ENCODE measurements at regions not wholly inside any gene's neighbourhood (a gene's known extent, or its start where the extent isn't known, plus 50 kb on each side); places are given as distances from the start of the nearest gene placed in this dataset.

DNA sequence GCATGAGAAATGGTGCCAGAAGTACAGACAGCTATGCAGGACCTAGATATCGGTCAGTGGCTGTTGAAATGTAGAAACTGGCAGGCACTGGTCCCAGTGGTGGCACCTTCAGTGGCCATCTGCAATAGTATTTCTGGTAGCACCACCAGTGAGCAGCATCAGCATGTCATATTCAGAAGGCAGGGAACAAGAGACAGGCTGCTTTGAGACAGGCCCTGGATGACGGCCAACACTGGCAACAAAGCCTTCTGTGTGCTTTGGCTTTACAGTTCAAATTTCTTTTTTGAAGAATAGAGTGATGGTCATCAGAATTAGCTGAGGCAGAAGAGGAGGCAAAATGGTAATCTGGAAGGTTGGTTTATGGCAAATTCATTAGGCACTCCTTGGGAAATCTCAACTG, 273.4 kb upstream of the SLC16A7 start:
- H3K4me1 Mint-ChIP-seq (ENCODE audit: low read depth, unreplicated experiment), result no peaks in the 10 kb centered on the region
- DNase-seq, result peak; percentile 20
- no peaks in the 10 kb centered on the region for H3K9me3 Mint-ChIP-seq (ENCODE audit: low read depth, unreplicated experiment)
- no TSS peak for BruUV-seq (replicated peaks)
- H3K27ac Mint-ChIP-seq (ENCODE audit: unreplicated experiment), result no peak overlapping the region
- no peaks in the 10 kb centered on the region for H3K27me3 Mint-ChIP-seq (ENCODE audit: unreplicated experiment)
- no peaks in the 10 kb centered on the region for H3K36me3 Mint-ChIP-seq (ENCODE audit: insufficient read depth, unreplicated experiment)
- TF ChIP-seq, protein P1, sequence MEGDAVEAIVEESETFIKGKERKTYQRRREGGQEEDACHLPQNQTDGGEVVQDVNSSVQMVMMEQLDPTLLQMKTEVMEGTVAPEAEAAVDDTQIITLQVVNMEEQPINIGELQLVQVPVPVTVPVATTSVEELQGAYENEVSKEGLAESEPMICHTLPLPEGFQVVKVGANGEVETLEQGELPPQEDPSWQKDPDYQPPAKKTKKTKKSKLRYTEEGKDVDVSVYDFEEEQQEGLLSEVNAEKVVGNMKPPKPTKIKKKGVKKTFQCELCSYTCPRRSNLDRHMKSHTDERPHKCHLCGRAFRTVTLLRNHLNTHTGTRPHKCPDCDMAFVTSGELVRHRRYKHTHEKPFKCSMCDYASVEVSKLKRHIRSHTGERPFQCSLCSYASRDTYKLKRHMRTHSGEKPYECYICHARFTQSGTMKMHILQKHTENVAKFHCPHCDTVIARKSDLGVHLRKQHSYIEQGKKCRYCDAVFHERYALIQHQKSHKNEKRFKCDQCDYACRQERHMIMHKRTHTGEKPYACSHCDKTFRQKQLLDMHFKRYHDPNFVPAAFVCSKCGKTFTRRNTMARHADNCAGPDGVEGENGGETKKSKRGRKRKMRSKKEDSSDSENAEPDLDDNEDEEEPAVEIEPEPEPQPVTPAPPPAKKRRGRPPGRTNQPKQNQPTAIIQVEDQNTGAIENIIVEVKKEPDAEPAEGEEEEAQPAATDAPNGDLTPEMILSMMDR (IDR thresholded peaks at IDR 0.05; ENCODE audit: unreplicated experiment), result no peak
- CTCF ChIA-PET, result no interaction called here
- no peak overlapping the region for H3K4me3 Mint-ChIP-seq (ENCODE audit: low read depth, unreplicated experiment)
- intact Hi-C loops (cut with micrococcal nuclease; ENCODE audit: unreplicated experiment), result no loop called here

DNA sequence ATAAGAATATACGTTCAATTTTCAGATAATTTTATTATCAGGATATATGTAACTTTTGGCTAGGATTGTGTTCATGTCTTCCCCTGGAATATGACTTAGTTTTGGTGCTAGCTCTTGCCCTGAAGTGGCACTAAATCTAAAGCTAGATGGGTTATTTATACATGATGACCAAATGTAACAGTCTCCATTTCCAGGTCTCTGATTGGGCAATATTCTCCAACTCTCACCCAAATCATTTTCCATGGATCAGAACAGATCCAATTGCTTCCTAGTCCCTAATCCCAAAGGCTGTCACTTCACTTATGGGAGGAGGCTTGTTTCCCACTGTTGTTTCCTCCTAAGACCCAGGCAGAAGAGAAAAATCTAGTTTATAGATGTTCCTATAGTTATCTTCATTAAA, 274.6 kb upstream of the SLC16A7 start:
- H3K9me3 Mint-ChIP-seq (ENCODE audit: low read depth, unreplicated experiment), result no peaks in the 10 kb centered on the region
- no TSS peak for BruUV-seq (replicated peaks)
- H3K27ac Mint-ChIP-seq (ENCODE audit: unreplicated experiment), result no peak overlapping the region

DNA sequence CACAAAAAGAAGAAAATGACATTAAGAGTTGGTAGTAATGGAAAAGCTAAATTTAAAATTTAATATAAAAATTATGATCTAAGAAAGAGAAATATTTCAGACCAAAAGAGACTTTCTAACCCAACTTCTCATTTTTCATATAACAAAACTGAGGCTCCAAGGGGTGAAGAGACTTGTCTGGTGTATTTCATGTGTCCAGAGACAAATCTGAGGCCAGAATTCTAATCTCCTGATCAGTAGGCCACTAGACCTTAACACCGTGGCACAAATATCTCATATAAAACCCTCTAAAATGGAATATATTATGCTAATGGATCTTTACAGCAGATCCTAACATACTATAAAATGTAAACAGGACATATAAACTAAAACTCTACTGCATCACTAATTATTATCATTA, 275.7 kb upstream of the SLC16A7 start:
- Mint-ChIP-seq H3K36me3 (ENCODE audit: insufficient read depth, unreplicated experiment) (no peaks in the 10 kb centered on the region), H3K27me3 (ENCODE audit: unreplicated experiment) (no peaks in the 10 kb centered on the region), H3K4me3 (ENCODE audit: low read depth, unreplicated experiment) (no peak overlapping the region), H3K27ac (ENCODE audit: unreplicated experiment) (no peak overlapping the region), H3K4me1 (ENCODE audit: low read depth, unreplicated experiment) (no peaks in the 10 kb centered on the region), H3K9me3 (ENCODE audit: low read depth, unreplicated experiment) (no peaks in the 10 kb centered on the region)
- CTCF ChIA-PET, result no interaction called here
- intact Hi-C loops (cut with micrococcal nuclease; ENCODE audit: unreplicated experiment), result no loop called here
- TF ChIP-seq, protein P1 (IDR thresholded peaks at IDR 0.05; ENCODE audit: unreplicated experiment), result no peak
- BruUV-seq (replicated peaks), result no TSS peak
- DNase-seq, result no peak

More for the DNA sequence above, 274.6 kb upstream of the SLC16A7 start:
- H3K4me3 Mint-ChIP-seq (ENCODE audit: low read depth, unreplicated experiment), result no peak overlapping the region
- H3K4me1 Mint-ChIP-seq (ENCODE audit: low read depth, unreplicated experiment), result no peaks in the 10 kb centered on the region
- H3K27me3 Mint-ChIP-seq (ENCODE audit: unreplicated experiment), result no peaks in the 10 kb centered on the region
- intact Hi-C loops (cut with micrococcal nuclease; ENCODE audit: unreplicated experiment), result no loop called here
- no peak for DNase-seq
- CTCF ChIA-PET, result no interaction called here
- no peaks in the 10 kb centered on the region for H3K36me3 Mint-ChIP-seq (ENCODE audit: insufficient read depth, unreplicated experiment)
- TF ChIP-seq, protein P1 (IDR thresholded peaks at IDR 0.05; ENCODE audit: unreplicated experiment), result no peak

DNA sequence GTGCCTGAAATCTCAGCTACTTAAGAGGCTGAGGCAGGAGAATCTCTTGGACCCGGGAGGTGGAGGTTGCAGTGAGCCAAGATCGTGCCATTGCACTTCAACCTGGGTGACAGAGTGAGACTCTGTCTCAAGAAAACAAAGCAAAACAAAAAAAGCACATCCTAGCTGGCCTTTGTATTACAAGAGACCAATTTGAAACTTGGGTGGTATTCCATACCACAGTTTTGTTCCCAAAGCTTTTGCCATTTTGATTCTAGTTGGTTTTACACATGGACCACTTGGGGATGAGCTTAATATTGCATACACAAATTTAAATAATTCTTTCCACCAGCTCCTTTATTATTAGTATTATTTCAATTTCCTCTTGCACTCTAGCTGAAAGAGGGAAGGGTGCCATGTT, 276.9 kb upstream of the SLC16A7 start:
- no TSS peak for BruUV-seq (replicated peaks)
- intact Hi-C loops (cut with micrococcal nuclease; ENCODE audit: unreplicated experiment), result no loop called here
- DNase-seq, result no peak
- no peaks in the 10 kb centered on the region for H3K27me3 Mint-ChIP-seq (ENCODE audit: unreplicated experiment)
- no peaks in the 10 kb centered on the region for H3K4me1 Mint-ChIP-seq (ENCODE audit: low read depth, unreplicated experiment)
- H3K36me3 Mint-ChIP-seq (ENCODE audit: insufficient read depth, unreplicated experiment), result no peaks in the 10 kb centered on the region
- CTCF ChIA-PET, result no interaction called here
- no peak overlapping the region for H3K4me3 Mint-ChIP-seq (ENCODE audit: low read depth, unreplicated experiment)
- TF ChIP-seq, protein P1 (IDR thresholded peaks at IDR 0.05; ENCODE audit: unreplicated experiment), result no peak
- H3K9me3 Mint-ChIP-seq (ENCODE audit: low read depth, unreplicated experiment), result no peaks in the 10 kb centered on the region
- no peak overlapping the region for H3K27ac Mint-ChIP-seq (ENCODE audit: unreplicated experiment)

DNA sequence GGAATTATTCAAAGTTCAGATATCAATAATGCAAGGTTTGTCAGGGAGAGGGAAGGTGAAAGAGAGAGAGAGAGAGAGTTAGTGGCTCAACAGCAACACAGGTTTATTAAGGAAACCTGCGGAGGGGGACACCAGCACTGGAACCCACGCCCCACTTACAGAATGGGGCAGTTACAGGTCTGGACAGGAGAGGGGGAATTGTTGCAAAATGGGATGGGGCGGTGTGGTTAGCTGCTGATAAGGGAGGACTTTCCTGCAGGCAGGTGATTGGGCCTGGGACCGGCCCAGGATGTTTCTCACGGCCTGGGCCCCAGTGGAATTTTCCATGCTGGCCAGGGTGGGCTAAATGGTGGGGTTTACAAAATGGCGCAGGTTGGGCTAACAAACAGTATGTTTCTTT, 278.2 kb upstream of the SLC16A7 start:
- Mint-ChIP-seq H3K27me3 (ENCODE audit: unreplicated experiment) (no peaks in the 10 kb centered on the region), H3K36me3 (ENCODE audit: insufficient read depth, unreplicated experiment) (no peaks in the 10 kb centered on the region), H3K4me1 (ENCODE audit: low read depth, unreplicated experiment) (no peaks in the 10 kb centered on the region), H3K27ac (ENCODE audit: unreplicated experiment) (no peak overlapping the region), H3K9me3 (ENCODE audit: low read depth, unreplicated experiment) (no peaks in the 10 kb centered on the region), H3K4me3 (ENCODE audit: low read depth, unreplicated experiment) (no peak overlapping the region)
- CTCF ChIA-PET, result no interaction called here
- intact Hi-C loops (cut with micrococcal nuclease; ENCODE audit: unreplicated experiment), result no loop called here
- BruUV-seq (replicated peaks), result no TSS peak
- no peak for DNase-seq
- TF ChIP-seq, protein P1 (IDR thresholded peaks at IDR 0.05; ENCODE audit: unreplicated experiment), result no peak

All from Calu3 (cell line).